CD14-positive monocyte (primary cell): ENCODE measurements at regions not wholly inside any gene's neighbourhood (a gene's known extent, or its start where the extent isn't known, plus 50 kb on each side); places are given as distances from the start of the nearest gene placed in this dataset.

Experiments
- DNase-seq, 3 donors: peaks; one replicate each; pipeline ENCODE4 v3.0.0-alpha.2; 2011 to 2022
- H2AFZ ChIP-seq: 2 replicates; pipeline ENCODE4 v1.6.0; 2012; ENCODE audit warnings: mild to moderate bottlenecking, low read depth, low read length, inconsistent platforms; ENCODE audit not compliant: insufficient read depth, poor library complexity, severe bottlenecking
- H3K27ac ChIP-seq, 2 donors: 1 replicate in 1 of 2; 2 replicates in 1 of 2; pipeline ENCODE4 v1.5.1; 2012 to 2013; ENCODE audit warnings: low read length in 2 of 2, control low read depth in 1 of 2, inconsistent platforms in 1 of 2, low read depth in 1 of 2, mild to moderate bottlenecking in 1 of 2
- H3K27me3 ChIP-seq, 2 donors: one replicate each; pipeline versions ENCODE4 v1.6.0 to v1.6.1; 2011 to 2013; ENCODE audit warnings: low read length in 2 of 2; ENCODE audit not compliant: control insufficient read depth in 2 of 2, insufficient read depth in 2 of 2
- H3K36me3 ChIP-seq, 2 donors: replicated peaks in 1 of 2; 1 replicate in 1 of 2; 2 replicates in 1 of 2; pipeline versions ENCODE4 v1.5.1 to v1.6.1; 2012 to 2013; ENCODE audit warnings: low read length in 2 of 2, control low read depth in 1 of 2, inconsistent platforms in 1 of 2, mild to moderate bottlenecking in 1 of 2; ENCODE audit not compliant: insufficient read depth in 2 of 2, control insufficient read depth in 1 of 2
- H3K4me1 ChIP-seq, 2 donors: 1 replicate in 1 of 2; 2 replicates in 1 of 2; pipeline versions ENCODE4 v1.5.1 to v1.6.1; 2012 to 2013; ENCODE audit warnings: low read length in 2 of 2, control low read depth in 1 of 2, inconsistent platforms in 1 of 2, mild to moderate bottlenecking in 1 of 2, moderate library complexity in 1 of 2; ENCODE audit not compliant: insufficient read depth in 2 of 2, control insufficient read depth in 1 of 2
- H3K4me2 ChIP-seq: replicated peaks from 2 replicates; pipeline ENCODE3; 2012; ENCODE audit warnings: low read length, moderate library complexity, mild to moderate bottlenecking; ENCODE audit not compliant: poor library complexity, severe bottlenecking; ENCODE audit errors: extremely low read depth
- H3K4me3 ChIP-seq, 3 experiments: fragments of 200-600 bp in 1 of 3; sonication (generic) in 1 of 3; replicated peaks in 1 of 3; 1 replicate in 2 of 3; 2 replicates in 1 of 3; pipeline ENCODE4 v1.5.1; 2011 to 2013; ENCODE audit warnings: low read length in 3 of 3, mild to moderate bottlenecking in 3 of 3, control low read depth in 2 of 3, low read depth in 2 of 3, inconsistent platforms in 1 of 3, moderate library complexity in 1 of 3
- H3K79me2 ChIP-seq: 2 replicates; pipeline ENCODE4 v1.6.0; 2012; ENCODE audit warnings: mild to moderate bottlenecking, control low read depth, inconsistent platforms, low read length, moderate library complexity; ENCODE audit not compliant: insufficient read depth
- H3K9ac ChIP-seq: 2 replicates; pipeline ENCODE4 v1.6.0; 2017; ENCODE audit warnings: low read length, mild to moderate bottlenecking; ENCODE audit not compliant: insufficient read depth, poor library complexity, severe bottlenecking
- H3K9me3 ChIP-seq, 2 donors: replicated peaks in 1 of 2; 1 replicate in 1 of 2; 2 replicates in 1 of 2; pipeline versions ENCODE4 v1.5.1 to v1.6.1; 2012 to 2013; ENCODE audit warnings: low read length in 2 of 2, control low read depth in 1 of 2; ENCODE audit not compliant: control insufficient read depth in 1 of 2, insufficient read depth in 1 of 2
- H4K20me1 ChIP-seq: 2 replicates; pipeline ENCODE4 v1.6.0; 2012; ENCODE audit warnings: mild to moderate bottlenecking, low read length, control low read depth, moderate library complexity; ENCODE audit not compliant: insufficient read depth
- H3K27ac Mint-ChIP-seq, 7 donors: one replicate each; pipeline ENCODE4 v1.8.0; 2020; ENCODE audit warnings: mild to moderate bottlenecking in 7 of 7, mixed read lengths in 7 of 7, moderate library complexity in 6 of 7, inconsistent platforms in 2 of 7
- H3K27me3 Mint-ChIP-seq, 3 donors: one replicate each; pipeline ENCODE4 v1.8.0; 2021 to 2022; ENCODE audit warnings: low read depth in 3 of 3, mild to moderate bottlenecking in 3 of 3, mixed read lengths in 3 of 3, moderate library complexity in 3 of 3, inconsistent platforms in 1 of 3
- H3K36me3 Mint-ChIP-seq, 2 donors: one replicate each; pipeline ENCODE4 v1.8.0; 2020; ENCODE audit warnings: mixed read lengths in 2 of 2, inconsistent platforms in 1 of 2, mild to moderate bottlenecking in 1 of 2
- H3K4me1 Mint-ChIP-seq: one replicate; pipeline ENCODE4 v1.8.0; 2020; ENCODE audit warnings: mild to moderate bottlenecking, mixed read lengths
- H3K4me3 Mint-ChIP-seq, 2 donors: one replicate each; pipeline ENCODE4 v1.8.0; 2020; ENCODE audit warnings: mild to moderate bottlenecking in 2 of 2, mixed read lengths in 2 of 2, moderate library complexity in 1 of 2
- H3K9me3 Mint-ChIP-seq, 7 donors: one replicate each; pipeline ENCODE4 v1.8.0; 2020 to 2022; ENCODE audit warnings: mixed read lengths in 7 of 7, mild to moderate bottlenecking in 6 of 7, moderate library complexity in 6 of 7, inconsistent platforms in 2 of 7
- CTCF ChIP-seq: fragments of 200-600 bp; IDR thresholded peaks from one replicate; pipeline ENCODE4 v1.8.0; 2022; ENCODE audit warnings: antibody characterized with exemption, mild to moderate bottlenecking
- WGBS: methylation state at CpG from one replicate; pipeline ENCODE4 v1.1.5; 2013; ENCODE audit warnings: missing lambda C conversion rate; ENCODE audit not compliant: insufficient coverage; 5-methylcytosine and 5-hydroxymethylcytosine counted together
- intact Hi-C, 2 donors: fragments of 100-400 bp; cut with micrococcal nuclease; formaldehyde crosslinking; loops; one replicate each; pipeline versions ENCODE4 v1.15.0 to v1.15.1; 2023

GRCh38 chr5:2155556-2155955 is 272.8 kb upstream of the IRX4 start:
- DNase-seq, result no peak
- Mint-ChIP-seq H3K36me3 (no peaks in the 10 kb centered on the region), H3K4me3 (no peak overlapping the region), H3K27me3 (peaks cover 0 to 3% (median 0%) of the 10 kb centered on the region in 3 donors), H3K9me3 (peaks cover 0 to 10% (median 0%) of the 10 kb centered on the region in 7 donors), H3K4me1 (no peaks in the 10 kb centered on the region), H3K27ac (no peak overlapping the region)
- WGBS, result 95% methylated on average over 18 of the region's 18 CpGs
- H3K4me1 ChIP-seq, result no peaks in the 10 kb centered on the region
- no peaks in the 10 kb centered on the region for H3K79me2 ChIP-seq
- H3K9me3 ChIP-seq, result peaks cover 0 to 11% of the 10 kb centered on the region in 2 donors
- H3K27ac ChIP-seq, result no peak overlapping the region
- no peak overlapping the region for H2AFZ ChIP-seq
- intact Hi-C loops, result no loop called here
- H3K9ac ChIP-seq, result no peak overlapping the region
- H3K36me3 ChIP-seq, result no peaks in the 10 kb centered on the region
- H3K4me3 ChIP-seq, result no peak overlapping the region
- TF ChIP-seq CTCF, result no peak
- no peak overlapping the region for H3K4me2 ChIP-seq
- no peaks in the 10 kb centered on the region for H3K27me3 ChIP-seq
- H4K20me1 ChIP-seq, result no peaks in the 10 kb centered on the region

GRCh38 chr5:2153802-2154201 is 271.1 kb upstream of the IRX4 start:
- H3K4me2 ChIP-seq, result no peak overlapping the region
- no peak overlapping the region for H2AFZ ChIP-seq
- H3K27ac ChIP-seq, result no peak overlapping the region
- Mint-ChIP-seq H3K36me3 (no peaks in the 10 kb centered on the region), H3K4me3 (no peak overlapping the region), H3K27ac (no peak overlapping the region), H3K27me3 (peaks cover 0 to 3% (median 3%) of the 10 kb centered on the region in 3 donors), H3K9me3 (peaks cover 0 to 8% (median 0%) of the 10 kb centered on the region in 7 donors), H3K4me1 (no peaks in the 10 kb centered on the region)
- H3K27me3 ChIP-seq, result no peaks in the 10 kb centered on the region
- WGBS, result 86% methylated on average over 5 of the region's 15 CpGs
- intact Hi-C loops, result no loop called here
- no peak for DNase-seq
- no peaks in the 10 kb centered on the region for H3K79me2 ChIP-seq
- no peaks in the 10 kb centered on the region for H3K4me1 ChIP-seq
- H3K9ac ChIP-seq, result no peak overlapping the region
- no peak for TF ChIP-seq CTCF
- H3K4me3 ChIP-seq, result no peak overlapping the region
- H3K9me3 ChIP-seq, result peaks cover 0 to 11% of the 10 kb centered on the region in 2 donors
- H3K36me3 ChIP-seq, result no peaks in the 10 kb centered on the region
- H4K20me1 ChIP-seq, result no peaks in the 10 kb centered on the region
